SK-N-SH (cell line): ENCODE measurements at regions not wholly inside any gene's neighbourhood (a gene's known extent, or its start where the extent isn't known, plus 50 kb on each side); places are given as distances from the start of the nearest gene placed in this dataset.

Experiments used
- CTCF ChIA-PET: fragments of 300-600, 350-600 bp; formaldehyde crosslinking; extraction: SDS; loops from one replicate; lab custom pipeline; 2021; lab: Yijun Ruan, JAX
- POLR2A ChIA-PET: fragments of 350-600 bp; sonication (Branson Sonifier 250); formaldehyde crosslinking; extraction: SDS; loops from one replicate; lab custom pipeline; 2020; ENCODE audit warnings: antibody characterized with exemption, inconsistent platforms; lab: Yijun Ruan, JAX
- DNase-seq: peaks from one replicate; pipeline ENCODE4 v3.0.0; 2012
- H2AFZ ChIP-seq: fragments of 200-600 bp; sonication (generic); 2 replicates; pipeline ENCODE4 v1.8.1; 2016; ENCODE audit warnings: antibody characterized with exemption, mild to moderate bottlenecking, low read depth
- H3F3A ChIP-seq: fragments of 200-600 bp; sonication (generic); replicated peaks from 2 replicates; pipeline ENCODE3; 2016; ENCODE audit warnings: antibody characterized with exemption, mild to moderate bottlenecking; ENCODE audit not compliant: insufficient read depth
- H3K27ac ChIP-seq, 2 experiments: fragments of 200-500 bp in 1 of 2; fragments of 200-600 bp in 1 of 2; sonication (Bioruptor generic) in 1 of 2; sonication (generic), shearing (Covaris generic) in 1 of 2; 2 replicates each; pipeline versions ENCODE4 v1.5.1 to v1.6.1; 2014 to 2016; ENCODE audit warnings: low read depth in 2 of 2, inconsistent platforms in 1 of 2, low read length in 1 of 2, mild to moderate bottlenecking in 1 of 2, mixed read lengths in 1 of 2
- H3K27me3 ChIP-seq: fragments of 200-600 bp; sonication (generic), shearing (Covaris generic); 2 replicates; pipeline ENCODE4 v1.6.1; 2016; ENCODE audit warnings: mixed run types; ENCODE audit not compliant: insufficient read depth
- H3K36me3 ChIP-seq, 2 experiments: fragments of 200-500 bp in 1 of 2; fragments of 200-600 bp in 1 of 2; sonication (Bioruptor generic) in 1 of 2; sonication (generic) in 1 of 2; replicated peaks in 1 of 2; 2 replicates each; pipeline versions ENCODE3 to v1.5.1; 2014 to 2016; ENCODE audit warnings: low read length in 1 of 2, mild to moderate bottlenecking in 1 of 2; ENCODE audit not compliant: insufficient read depth in 2 of 2, control insufficient read depth in 1 of 2
- H3K4me1 ChIP-seq, 2 experiments: fragments of 200-500 bp in 1 of 2; fragments of 200-600 bp in 1 of 2; sonication (Bioruptor generic) in 1 of 2; sonication (generic), shearing (Covaris generic) in 1 of 2; 2 replicates each; pipeline versions ENCODE4 v1.5.1 to v1.6.1; 2014 to 2016; ENCODE audit warnings: low read depth in 1 of 2, low read length in 1 of 2, mixed run types in 1 of 2; ENCODE audit not compliant: insufficient read depth in 2 of 2, control insufficient read depth in 1 of 2
- H3K4me2 ChIP-seq: fragments of 200-600 bp; sonication (generic), shearing (Covaris generic); 2 replicates; pipeline ENCODE4 v1.6.1; 2017; ENCODE audit warnings: mixed run types
- H3K4me3 ChIP-seq, 2 experiments: fragments of 200-500 bp in 1 of 2; fragments of 200-600 bp in 1 of 2; sonication (Bioruptor generic) in 1 of 2; sonication (generic), shearing (Covaris generic) in 1 of 2; 2 replicates each; pipeline versions ENCODE4 v1.5.1 to v1.8.1; 2014 to 2016; ENCODE audit warnings: low read depth in 2 of 2, inconsistent platforms in 1 of 2, low read length in 1 of 2, mild to moderate bottlenecking in 1 of 2, mixed read lengths in 1 of 2, moderate library complexity in 1 of 2
- H3K79me2 ChIP-seq: fragments of 200-600 bp; sonication (generic); 2 replicates; pipeline ENCODE4 v1.8.1; 2017; ENCODE audit warnings: mild to moderate bottlenecking; ENCODE audit not compliant: insufficient read depth
- H3K9ac ChIP-seq: fragments of 200-600 bp; sonication (generic); 2 replicates; pipeline ENCODE4 v1.6.1; 2017; ENCODE audit warnings: mixed run types
- H3K9me2 ChIP-seq: fragments of 200-600 bp; sonication (generic); 2 replicates; pipeline ENCODE4 v1.6.1; 2017; ENCODE audit warnings: mixed run types
- H3K9me3 ChIP-seq: fragments of 200-600 bp; sonication (generic); 2 replicates; pipeline ENCODE4 v1.6.1; 2017; ENCODE audit warnings: mixed run types, mild to moderate bottlenecking, moderate library complexity
- H4K20me1 ChIP-seq: fragments of 200-600 bp; sonication (generic); 2 replicates; pipeline ENCODE4 v1.6.1; 2017; ENCODE audit warnings: mild to moderate bottlenecking, mixed run types; ENCODE audit not compliant: insufficient read depth
- CHD2 ChIP-seq: fragments of 150-350 bp; IDR thresholded peaks from 2 replicates; pipeline ENCODE4 v1.6.1; 2018; ENCODE audit warnings: low read length; ENCODE audit not compliant: partially characterized antibody
- FOXM1 ChIP-seq: IDR thresholded peaks from 2 replicates; pipeline ENCODE4 v1.4.0; 2012; ENCODE audit warnings: low read depth, mild to moderate bottlenecking
- GABPA ChIP-seq: IDR thresholded peaks from 2 replicates; pipeline ENCODE4 v1.4.0; 2012; ENCODE audit warnings: low read depth, mild to moderate bottlenecking
- JUND ChIP-seq: IDR thresholded peaks from 2 replicates; pipeline ENCODE4 v1.4.0; 2012
- POLR2AphosphoS5 ChIP-seq: IDR thresholded peaks from 2 replicates; pipeline ENCODE4 v1.6.1; 2012; ENCODE audit warnings: low read depth, low read length
- RAD21 ChIP-seq: IDR thresholded peaks from 2 replicates; pipeline ENCODE4 v1.6.1; 2012; ENCODE audit warnings: mild to moderate bottlenecking, low read length
- RFX5 ChIP-seq: IDR thresholded peaks from 2 replicates; pipeline ENCODE4 v1.6.1; 2012; ENCODE audit warnings: mild to moderate bottlenecking, improper control_type of control experiment, low read length
- RXRA ChIP-seq: IDR thresholded peaks from 2 replicates; pipeline ENCODE4 v1.4.0; 2012; ENCODE audit warnings: low read depth, mild to moderate bottlenecking, borderline replicate concordance
- SIN3A ChIP-seq: IDR thresholded peaks from 2 replicates; pipeline ENCODE4 v1.6.1; 2012; ENCODE audit warnings: low read depth, mild to moderate bottlenecking, low read length, moderate library complexity, borderline replicate concordance
- TCF12 ChIP-seq: IDR thresholded peaks from 2 replicates; pipeline ENCODE4 v1.4.0; 2012
- TEAD4 ChIP-seq: IDR thresholded peaks from 2 replicates; pipeline ENCODE4 v1.4.0; 2012; ENCODE audit warnings: mild to moderate bottlenecking, borderline replicate concordance; ENCODE audit not compliant: insufficient read depth
- YY1 ChIP-seq: IDR thresholded peaks from 2 replicates; pipeline ENCODE4 v1.4.0; 2012; ENCODE audit warnings: low read depth, mild to moderate bottlenecking
- WGBS: methylation state at CpG from one replicate; pipeline ENCODE4 v1.1.6; 2017; ENCODE audit warnings: low lambda C conversion rate; 5-methylcytosine and 5-hydroxymethylcytosine counted together
- TF ChIP-seq, protein P1 (sequence below): IDR thresholded peaks from 2 replicates; pipeline ENCODE4 v1.4.0; 2012; ENCODE audit warnings: low read depth
- TF ChIP-seq, protein P2 (sequence below): fragments of 150-350 bp; IDR thresholded peaks from 2 replicates; pipeline ENCODE4 v1.6.1; 2016; ENCODE audit warnings: mild to moderate bottlenecking, low read depth, low read length
- TF ChIP-seq, protein P3 (sequence below): fragments of 200-600 bp; sonication (generic); IDR thresholded peaks from 2 replicates; pipeline ENCODE4 v1.6.1; 2017; ENCODE audit warnings: antibody characterized with exemption, mild to moderate bottlenecking, moderate library complexity
- TF ChIP-seq, protein P4 (sequence below): fragments of 150-350 bp; IDR thresholded peaks from 2 replicates; pipeline ENCODE4 v1.6.1; 2017; ENCODE audit warnings: antibody characterized with exemption, low read length, low read depth, borderline replicate concordance

DNA sequence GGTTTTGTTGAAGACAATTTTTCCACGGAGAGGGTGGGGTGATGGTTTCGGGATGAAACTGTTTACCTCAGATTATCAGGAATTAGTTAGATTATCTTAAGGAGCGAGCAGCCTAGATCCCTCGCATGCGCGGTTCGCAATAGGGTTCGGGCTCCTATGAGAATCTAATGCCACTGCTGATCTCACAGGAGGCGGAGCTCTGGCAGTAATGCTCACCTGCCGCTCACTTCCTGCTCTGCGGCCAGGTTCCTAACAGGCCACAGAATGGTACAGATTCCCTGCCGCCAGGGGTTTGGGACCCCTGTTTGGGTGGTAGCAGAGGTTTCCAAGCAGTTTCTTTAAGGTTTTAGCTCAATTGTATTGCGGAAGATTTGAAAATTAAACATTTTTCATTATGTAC lies 439.8 kb upstream of the OR4E1 start:
- no peaks in the 10 kb centered on the region for H3K36me3 ChIP-seq
- H3K79me2 ChIP-seq, result no peaks in the 10 kb centered on the region
- H3K9ac ChIP-seq, result no peak overlapping the region
- no peak overlapping the region for H3K4me3 ChIP-seq
- H2AFZ ChIP-seq, result no peak overlapping the region
- no peak overlapping the region for H3K4me2 ChIP-seq
- no peak overlapping the region for H3K27ac ChIP-seq
- no peaks in the 10 kb centered on the region for H3K9me2 ChIP-seq
- H3K4me1 ChIP-seq, result no peaks in the 10 kb centered on the region
- no peaks in the 10 kb centered on the region for H3K9me3 ChIP-seq
- peaks cover 10% of the 10 kb centered on the region; the same call in 1 of the 2 replicates for H3K27me3 ChIP-seq
- no peaks in the 10 kb centered on the region for H3F3A ChIP-seq
- WGBS, result 8% methylated on average over 8 of the region's 13 CpGs
- TF ChIP-seq RFX5 (no peak), TEAD4 (no peak), SIN3A (no peak), FOXM1 (no peak), RXRA (no peak), TCF12 (no peak), YY1 (no peak), CHD2 (no peak), POLR2AphosphoS5 (no peak), GABPA (no peak), RAD21 (no peak), JUND (no peak)
- TF ChIP-seq, protein P1, sequence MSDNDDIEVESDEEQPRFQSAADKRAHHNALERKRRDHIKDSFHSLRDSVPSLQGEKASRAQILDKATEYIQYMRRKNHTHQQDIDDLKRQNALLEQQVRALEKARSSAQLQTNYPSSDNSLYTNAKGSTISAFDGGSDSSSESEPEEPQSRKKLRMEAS, result no peak
- TF ChIP-seq, protein P2, sequence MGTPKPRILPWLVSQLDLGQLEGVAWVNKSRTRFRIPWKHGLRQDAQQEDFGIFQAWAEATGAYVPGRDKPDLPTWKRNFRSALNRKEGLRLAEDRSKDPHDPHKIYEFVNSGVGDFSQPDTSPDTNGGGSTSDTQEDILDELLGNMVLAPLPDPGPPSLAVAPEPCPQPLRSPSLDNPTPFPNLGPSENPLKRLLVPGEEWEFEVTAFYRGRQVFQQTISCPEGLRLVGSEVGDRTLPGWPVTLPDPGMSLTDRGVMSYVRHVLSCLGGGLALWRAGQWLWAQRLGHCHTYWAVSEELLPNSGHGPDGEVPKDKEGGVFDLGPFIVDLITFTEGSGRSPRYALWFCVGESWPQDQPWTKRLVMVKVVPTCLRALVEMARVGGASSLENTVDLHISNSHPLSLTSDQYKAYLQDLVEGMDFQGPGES, result no peak
- no peaks in the 10 kb centered on the region for H4K20me1 ChIP-seq
- ChIA-PET POLR2A (no interaction called here), CTCF (interaction anchor here (0.6 to 1.6 kb wide), 4 partner anchors 18 to 111 kb away, joined by 3 to 5 read pairs (median 3); no protein-coding TSS in a partner anchor)
- DNase-seq, result no peak

DNA sequence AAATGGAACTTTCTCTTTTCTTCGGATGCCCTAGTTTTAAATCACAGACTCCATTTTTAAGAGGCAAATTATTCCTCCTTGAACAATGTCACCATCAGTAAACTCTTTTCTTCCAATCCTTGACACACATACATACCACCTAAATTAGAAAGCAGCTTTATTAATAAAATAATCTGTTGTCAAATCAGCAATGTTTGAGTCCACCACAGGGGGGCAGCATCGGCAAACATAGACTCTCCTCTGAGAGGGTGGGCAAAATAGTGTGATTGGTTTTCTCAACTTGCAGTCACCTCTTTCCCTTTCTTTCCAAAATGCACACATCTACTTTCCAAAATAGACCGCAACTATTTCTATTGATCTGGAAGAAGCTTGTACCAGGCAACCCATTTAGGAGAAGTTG lies 438.4 kb upstream of the OR4E1 start:
- Histone ChIP-seq H3K79me2 (no peaks in the 10 kb centered on the region), H3K9me3 (no peaks in the 10 kb centered on the region), H3K9ac (no peak overlapping the region), H3K36me3 (no peaks in the 10 kb centered on the region), H4K20me1 (no peaks in the 10 kb centered on the region), H3K27ac (no peak overlapping the region), H2AFZ (no peak overlapping the region), H3F3A (no peaks in the 10 kb centered on the region), H3K4me1 (no peaks in the 10 kb centered on the region), H3K27me3 (peaks cover 10% of the 10 kb centered on the region; the same call in 1 of the 2 replicates), H3K9me2 (no peaks in the 10 kb centered on the region), H3K4me3 (no peak overlapping the region), H3K4me2 (no peak overlapping the region)
- WGBS, result 38% methylated on average over 3 of the region's 3 CpGs
- peak; percentile 22 for DNase-seq
- POLR2A ChIA-PET, result no interaction called here
- TF ChIP-seq, protein P3, sequence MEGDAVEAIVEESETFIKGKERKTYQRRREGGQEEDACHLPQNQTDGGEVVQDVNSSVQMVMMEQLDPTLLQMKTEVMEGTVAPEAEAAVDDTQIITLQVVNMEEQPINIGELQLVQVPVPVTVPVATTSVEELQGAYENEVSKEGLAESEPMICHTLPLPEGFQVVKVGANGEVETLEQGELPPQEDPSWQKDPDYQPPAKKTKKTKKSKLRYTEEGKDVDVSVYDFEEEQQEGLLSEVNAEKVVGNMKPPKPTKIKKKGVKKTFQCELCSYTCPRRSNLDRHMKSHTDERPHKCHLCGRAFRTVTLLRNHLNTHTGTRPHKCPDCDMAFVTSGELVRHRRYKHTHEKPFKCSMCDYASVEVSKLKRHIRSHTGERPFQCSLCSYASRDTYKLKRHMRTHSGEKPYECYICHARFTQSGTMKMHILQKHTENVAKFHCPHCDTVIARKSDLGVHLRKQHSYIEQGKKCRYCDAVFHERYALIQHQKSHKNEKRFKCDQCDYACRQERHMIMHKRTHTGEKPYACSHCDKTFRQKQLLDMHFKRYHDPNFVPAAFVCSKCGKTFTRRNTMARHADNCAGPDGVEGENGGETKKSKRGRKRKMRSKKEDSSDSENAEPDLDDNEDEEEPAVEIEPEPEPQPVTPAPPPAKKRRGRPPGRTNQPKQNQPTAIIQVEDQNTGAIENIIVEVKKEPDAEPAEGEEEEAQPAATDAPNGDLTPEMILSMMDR, result peak; percentile 59
- TF ChIP-seq, protein P4, sequence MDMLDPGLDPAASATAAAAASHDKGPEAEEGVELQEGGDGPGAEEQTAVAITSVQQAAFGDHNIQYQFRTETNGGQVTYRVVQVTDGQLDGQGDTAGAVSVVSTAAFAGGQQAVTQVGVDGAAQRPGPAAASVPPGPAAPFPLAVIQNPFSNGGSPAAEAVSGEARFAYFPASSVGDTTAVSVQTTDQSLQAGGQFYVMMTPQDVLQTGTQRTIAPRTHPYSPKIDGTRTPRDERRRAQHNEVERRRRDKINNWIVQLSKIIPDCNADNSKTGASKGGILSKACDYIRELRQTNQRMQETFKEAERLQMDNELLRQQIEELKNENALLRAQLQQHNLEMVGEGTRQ, result no peak
- CTCF ChIA-PET, result interaction anchor here (0.6 to 1.6 kb wide), 8 partner anchors 8 to 265 kb away, joined by 3 to 5 read pairs (median 4); no protein-coding TSS in a partner anchor
